Mesenchymal stem cell (in vitro differentiated cells and primary cell): ENCODE measurements at regions not wholly inside any gene's neighbourhood (a gene's known extent, or its start where the extent isn't known, plus 50 kb on each side); places are given as distances from the start of the nearest gene placed in this dataset.
"Not testable (repeated sequence)": the region's sequence is repeated elsewhere in the genome, so short reads cannot be mapped to it uniquely, and the experiment has no call there.

ENCODE experiments used
- DNase-seq: peaks from one replicate; pipeline ENCODE4 v3.0.0-alpha.2; 2013
- H2AFZ ChIP-seq: one replicate; pipeline ENCODE4 v1.6.1; 2013; ENCODE audit warnings: low read depth, mild to moderate bottlenecking, control low read depth, inconsistent platforms, low read length, moderate library complexity
- H2AK5ac ChIP-seq: 2 replicates; pipeline ENCODE4 v1.6.1; 2013; ENCODE audit warnings: low read length, moderate library complexity, mild to moderate bottlenecking, inconsistent platforms; ENCODE audit not compliant: severe bottlenecking
- H2BK120ac ChIP-seq: one replicate; pipeline ENCODE4 v1.6.1; 2013; ENCODE audit warnings: low read depth, mild to moderate bottlenecking, inconsistent platforms, low read length, moderate library complexity
- H2BK12ac ChIP-seq, 2 experiments: one replicate each; pipeline ENCODE4 v1.6.1; 2013; ENCODE audit warnings: inconsistent platforms in 2 of 2, low read length in 2 of 2, mild to moderate bottlenecking in 2 of 2, moderate library complexity in 2 of 2, control low read depth in 1 of 2
- H2BK15ac ChIP-seq: one replicate; pipeline ENCODE4 v1.6.1; 2013; ENCODE audit warnings: mild to moderate bottlenecking, low read depth, inconsistent platforms; ENCODE audit not compliant: poor library complexity, severe bottlenecking
- H2BK5ac ChIP-seq: 2 replicates; pipeline ENCODE4 v1.6.1; 2013; ENCODE audit warnings: low read depth, mild to moderate bottlenecking, low read length, control low read depth, inconsistent platforms; ENCODE audit not compliant: poor library complexity, severe bottlenecking
- H3K14ac ChIP-seq, 2 experiments: one replicate each; pipeline ENCODE4 v1.6.1; 2013; ENCODE audit warnings: inconsistent platforms in 2 of 2, low read length in 2 of 2, control low read depth in 1 of 2, mild to moderate bottlenecking in 1 of 2, moderate library complexity in 1 of 2
- H3K18ac ChIP-seq, 2 experiments: one replicate each; pipeline ENCODE4 v1.6.1; 2013; ENCODE audit warnings: inconsistent platforms in 2 of 2, low read length in 2 of 2, control low read depth in 1 of 2, low read depth in 1 of 2, mild to moderate bottlenecking in 1 of 2
- H3K23ac ChIP-seq, 2 experiments: one replicate each; pipeline ENCODE4 v1.6.1; 2013; ENCODE audit warnings: inconsistent platforms in 2 of 2, low read length in 2 of 2, mild to moderate bottlenecking in 2 of 2, moderate library complexity in 2 of 2, control low read depth in 1 of 2
- H3K27ac ChIP-seq: 2 replicates; pipeline ENCODE4 v1.5.1; 2013; ENCODE audit warnings: mild to moderate bottlenecking, moderate library complexity, low read length, control low read depth, inconsistent platforms; ENCODE audit not compliant: poor library complexity, severe bottlenecking
- H3K27me3 ChIP-seq, 2 experiments: 2 replicates each; pipeline versions ENCODE4 v1.6.1 to v1.7.0; 2013; ENCODE audit warnings: low read length in 2 of 2, mild to moderate bottlenecking in 2 of 2, moderate library complexity in 2 of 2, control low read depth in 1 of 2, inconsistent platforms in 1 of 2; ENCODE audit not compliant: control insufficient read depth in 1 of 2, insufficient read depth in 1 of 2
- H3K36me3 ChIP-seq, 2 experiments: 2 replicates each; pipeline versions ENCODE4 v1.6.1 to v1.7.0; 2013; ENCODE audit warnings: low read length in 2 of 2, control low read depth in 1 of 2, inconsistent platforms in 1 of 2, low read depth in 1 of 2, mild to moderate bottlenecking in 1 of 2; ENCODE audit not compliant: insufficient read depth in 2 of 2, control insufficient read depth in 1 of 2
- H3K4ac ChIP-seq, 2 experiments: one replicate each; pipeline ENCODE4 v1.6.1; 2013; ENCODE audit warnings: inconsistent platforms in 2 of 2, low read length in 2 of 2, mild to moderate bottlenecking in 2 of 2, moderate library complexity in 2 of 2, control low read depth in 1 of 2, low read depth in 1 of 2
- H3K4me1 ChIP-seq: 2 replicates; pipeline ENCODE4 v1.6.1; 2013; ENCODE audit warnings: low read depth, low read length, control low read depth; ENCODE audit not compliant: control insufficient read depth, insufficient read depth
- H3K4me2 ChIP-seq: 2 replicates; pipeline ENCODE4 v1.6.1; 2013; ENCODE audit warnings: low read length, mild to moderate bottlenecking, inconsistent platforms; ENCODE audit not compliant: poor library complexity, severe bottlenecking
- H3K4me3 ChIP-seq, 2 experiments: 2 replicates each; pipeline versions ENCODE4 v1.5.1 to v1.7.0; 2013; ENCODE audit warnings: low read length in 2 of 2, mild to moderate bottlenecking in 2 of 2, control low read depth in 1 of 2, low read depth in 1 of 2; ENCODE audit not compliant: insufficient read depth in 1 of 2
- H3K79me1 ChIP-seq: replicated peaks from 2 replicates; pipeline ENCODE4 v1.6.1; 2013; ENCODE audit warnings: mild to moderate bottlenecking, control low read depth, low read length, inconsistent platforms; ENCODE audit not compliant: poor library complexity, severe bottlenecking
- H3K9ac ChIP-seq: 2 replicates; pipeline ENCODE4 v1.7.0; 2013; ENCODE audit warnings: mild to moderate bottlenecking, low read length, moderate library complexity
- H3K9me3 ChIP-seq: 2 replicates; pipeline ENCODE4 v1.7.0; 2013; ENCODE audit warnings: mild to moderate bottlenecking, low read length; ENCODE audit not compliant: control insufficient read depth
- H4K8ac ChIP-seq: one replicate; pipeline ENCODE4 v1.6.1; 2013; ENCODE audit warnings: inconsistent platforms, mild to moderate bottlenecking, low read length, moderate library complexity
- H4K91ac ChIP-seq: one replicate; pipeline ENCODE4 v1.6.1; 2013; ENCODE audit warnings: mild to moderate bottlenecking, low read length, inconsistent platforms
- WGBS: methylation state at CpG from one replicate; pipeline ENCODE4 v1.1.7; 2013; ENCODE audit warnings: mixed read lengths; 5-methylcytosine and 5-hydroxymethylcytosine counted together

DNA sequence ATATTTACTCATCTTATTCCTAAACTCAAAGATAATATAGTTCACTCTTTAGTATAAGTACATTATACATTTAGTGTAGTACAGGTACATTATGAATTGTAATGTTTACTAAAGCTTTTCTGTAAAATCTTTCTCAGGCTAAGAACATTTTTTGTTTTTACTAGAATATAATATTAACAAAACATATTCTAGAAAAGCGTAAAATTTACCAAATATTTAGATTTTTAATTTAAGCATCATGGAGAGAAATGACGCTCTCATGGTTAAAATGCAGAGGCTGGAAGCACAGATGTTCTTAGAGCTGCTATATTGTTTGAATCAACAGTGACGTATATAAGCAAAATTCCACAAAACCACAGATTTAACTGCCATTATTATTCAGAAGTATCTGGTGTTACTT, 54.7 kb upstream of the NBPF15 start:
- H2BK12ac ChIP-seq, H3K14ac ChIP-seq, H3K36me3 ChIP-seq, H3K27me3 ChIP-seq, H4K91ac ChIP-seq, H2BK5ac ChIP-seq, H3K4me1 ChIP-seq, H3K27ac ChIP-seq, H3K9me3 ChIP-seq, H2AFZ ChIP-seq, H3K9ac ChIP-seq, H3K23ac ChIP-seq, H3K18ac ChIP-seq, H3K4ac ChIP-seq, DNase-seq, H2AK5ac ChIP-seq, H4K8ac ChIP-seq, H3K4me2 ChIP-seq, H2BK15ac ChIP-seq, H2BK120ac ChIP-seq, H3K4me3 ChIP-seq, H3K79me1 ChIP-seq: not testable (repeated sequence)
- no CpG with 5 or more reads among the region's 3 CpGs for WGBS

DNA sequence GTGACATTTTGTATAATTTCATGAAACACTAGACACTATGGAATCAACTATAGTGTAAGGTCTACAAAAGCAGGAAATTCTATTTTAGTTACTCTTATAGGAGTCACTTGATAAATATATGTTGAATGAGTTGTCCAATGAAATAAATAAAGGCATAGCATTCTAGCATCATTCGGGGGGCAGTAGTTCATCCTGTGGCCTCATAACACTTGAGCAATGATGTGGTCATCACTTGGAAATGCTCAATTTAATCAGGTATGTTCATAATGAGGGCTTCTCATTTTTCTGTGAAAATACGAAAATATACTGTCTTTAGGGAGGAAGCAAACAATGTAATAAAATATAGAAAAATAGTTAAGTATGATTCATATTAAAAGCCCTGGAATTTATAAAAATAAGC, 55.4 kb upstream of the NBPF15 start:
- H3K4me1 ChIP-seq, H2BK15ac ChIP-seq, H3K9me3 ChIP-seq, H2AFZ ChIP-seq, H2BK120ac ChIP-seq, H3K14ac ChIP-seq, H2AK5ac ChIP-seq, H3K36me3 ChIP-seq, H3K27ac ChIP-seq, H3K18ac ChIP-seq, DNase-seq, H2BK5ac ChIP-seq, H3K23ac ChIP-seq, H4K91ac ChIP-seq, H4K8ac ChIP-seq, H3K4me2 ChIP-seq, H2BK12ac ChIP-seq, H3K27me3 ChIP-seq, H3K9ac ChIP-seq, H3K4me3 ChIP-seq, H3K4ac ChIP-seq, H3K79me1 ChIP-seq: not testable (repeated sequence)
- WGBS, result no CpG with 5 or more reads among the region's 2 CpGs

DNA sequence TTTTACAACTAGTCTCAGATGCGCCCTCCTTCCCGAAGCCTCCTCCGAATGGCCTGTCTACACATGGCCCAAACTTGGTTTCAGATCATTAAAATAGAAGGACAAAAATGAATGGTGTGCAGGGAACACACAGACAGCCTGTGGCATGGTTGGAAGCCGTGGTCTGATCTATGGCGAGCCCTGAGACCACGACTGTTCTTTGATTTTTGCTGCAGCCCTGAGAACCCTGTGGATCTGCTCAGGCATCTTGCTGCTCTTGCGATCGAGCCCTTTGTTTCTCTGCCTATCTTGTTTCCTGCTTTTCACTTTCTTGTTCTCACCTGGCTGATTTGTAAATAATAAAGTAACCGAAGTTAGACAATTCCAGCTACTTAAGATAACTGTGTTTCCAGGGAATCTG, 57.0 kb upstream of the NBPF15 start:
- DNase-seq, H2AK5ac ChIP-seq, H2BK5ac ChIP-seq, H2BK15ac ChIP-seq, H3K4ac ChIP-seq, H3K79me1 ChIP-seq, H3K14ac ChIP-seq, H3K27ac ChIP-seq, H3K23ac ChIP-seq, H3K36me3 ChIP-seq, H3K27me3 ChIP-seq, H3K4me3 ChIP-seq, H3K9me3 ChIP-seq, H2BK120ac ChIP-seq, H2AFZ ChIP-seq, H3K9ac ChIP-seq, H4K8ac ChIP-seq, H3K18ac ChIP-seq, H3K4me1 ChIP-seq, H2BK12ac ChIP-seq, H3K4me2 ChIP-seq, H4K91ac ChIP-seq: not testable (repeated sequence)
- WGBS, result 94% methylated on average over 3 of the region's 9 CpGs

DNA sequence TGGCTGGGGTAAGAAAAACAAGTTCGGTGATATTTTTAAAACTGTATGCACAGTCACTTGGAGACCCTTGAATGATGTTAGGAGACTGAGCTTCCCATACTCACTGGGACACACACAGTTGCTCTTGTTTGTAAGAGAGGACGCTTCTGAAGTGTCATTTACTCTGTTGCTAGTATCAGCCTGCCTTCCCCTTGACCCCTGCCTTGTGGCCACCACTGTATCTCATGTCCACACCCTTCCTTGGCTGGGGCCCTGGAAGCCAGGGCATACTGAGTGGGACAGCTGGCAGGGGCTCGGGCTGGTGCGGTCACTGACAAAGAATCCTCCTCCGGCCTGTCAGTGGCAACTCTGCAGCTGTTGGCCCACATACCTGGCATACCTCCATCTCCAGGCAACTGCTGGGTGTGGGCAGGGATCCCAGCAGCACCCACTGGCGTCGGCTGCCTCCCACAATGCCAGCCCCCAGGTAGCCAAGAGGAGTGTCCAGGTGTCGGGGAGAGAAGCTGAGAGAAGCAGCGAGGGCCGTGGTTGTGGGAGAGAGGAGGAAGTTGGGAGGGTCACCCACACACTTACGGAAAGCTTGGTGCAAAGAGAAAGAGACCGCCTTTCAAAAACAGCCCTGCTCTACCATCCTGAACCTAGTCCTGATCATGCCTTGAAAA, 58.2 kb upstream of the NBPF15 start:
- not testable (repeated sequence) for H2AFZ ChIP-seq, H3K79me1 ChIP-seq, H4K91ac ChIP-seq, H3K23ac ChIP-seq, H2BK5ac ChIP-seq, H3K9ac ChIP-seq, DNase-seq, H4K8ac ChIP-seq, H3K27ac ChIP-seq, H2BK120ac ChIP-seq, H3K4ac ChIP-seq, H2BK15ac ChIP-seq, H3K4me2 ChIP-seq, H3K36me3 ChIP-seq, H3K27me3 ChIP-seq, H3K4me1 ChIP-seq, H2BK12ac ChIP-seq, H3K9me3 ChIP-seq, H2AK5ac ChIP-seq, H3K14ac ChIP-seq, H3K4me3 ChIP-seq, H3K18ac ChIP-seq
- no CpG with 5 or more reads among the region's 12 CpGs for WGBS
